ENCODE measurements at regions not wholly inside any gene's neighbourhood (a gene's known extent, or its start where the extent isn't known, plus 50 kb on each side); places are given as distances from the start of the nearest gene placed in this dataset.
A peak's percentile ranks its signal among the peaks of the same experiment; 100 is the strongest.

DNA sequence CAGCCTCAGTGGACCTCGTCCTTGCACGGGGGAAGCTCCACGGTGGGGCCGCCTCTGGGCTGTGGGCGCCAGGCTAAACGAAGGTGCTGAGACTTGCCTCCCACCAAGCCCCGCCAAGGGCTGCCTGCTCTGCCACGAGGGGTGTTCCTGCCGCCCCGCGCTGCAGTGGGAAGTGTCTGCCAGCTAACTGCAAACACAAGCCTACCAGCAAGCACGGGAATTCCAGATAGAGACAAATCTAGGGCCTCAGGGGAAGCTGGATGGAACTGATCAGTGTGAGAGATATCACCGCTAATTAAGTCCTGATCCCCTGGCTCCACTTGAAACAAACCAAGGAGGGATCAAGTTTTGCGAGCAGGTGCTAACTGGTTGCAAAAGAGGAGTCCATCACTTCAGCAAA is 181.6 kb upstream of the LEF1 start:
- POLR2A ChIA-PET: no interaction called here
- Histone ChIP-seq H3K9ac (no peak overlapping the region), H2AFZ (ENCODE audit: low read depth) (no peak overlapping the region), H4K20me1 (ENCODE audit: insufficient read depth) (no peaks in the 10 kb centered on the region), H3K9me2 (no peaks in the 10 kb centered on the region), H3K4me1 (ENCODE audit: control insufficient read depth in 1 of 2, insufficient read depth in 2 of 2, low read depth in 1 of 2, low read length in 1 of 2) (peaks cover 0 to 17% of the 10 kb centered on the region in 2 experiments; a peak in 2 of 4 replicates), H3K36me3 (replicated peaks in 1 of 2; ENCODE audit: control insufficient read depth in 1 of 2, insufficient read depth in 2 of 2, low read length in 1 of 2) (no peaks in the 10 kb centered on the region), H3K9me3 (no peaks in the 10 kb centered on the region), H3K27ac (ENCODE audit: low read depth in 2 of 2, low read length in 1 of 2) (no peak overlapping the region), H3F3A (replicated peaks; ENCODE audit: insufficient read depth) (no peaks in the 10 kb centered on the region), H3K79me2 (ENCODE audit: insufficient read depth) (no peaks in the 10 kb centered on the region), H3K4me2 (no peak overlapping the region), H3K27me3 (ENCODE audit: insufficient read depth) (no peaks in the 10 kb centered on the region), H3K4me3 (ENCODE audit: low read depth in 2 of 2, low read length in 1 of 2) (no peak overlapping the region)
- CTCF ChIA-PET: interaction anchor here (1.0 to 1.4 kb wide), 4 partner anchors 9 to 331 kb away, joined by 3 to 4 read pairs (median 3); no protein-coding TSS in a partner anchor
- peak; percentile 73 for DNase-seq
- WGBS (ENCODE audit: low lambda C conversion rate): 17% methylated on average over 11 of the region's 14 CpGs
- TF ChIP-seq, protein P1, sequence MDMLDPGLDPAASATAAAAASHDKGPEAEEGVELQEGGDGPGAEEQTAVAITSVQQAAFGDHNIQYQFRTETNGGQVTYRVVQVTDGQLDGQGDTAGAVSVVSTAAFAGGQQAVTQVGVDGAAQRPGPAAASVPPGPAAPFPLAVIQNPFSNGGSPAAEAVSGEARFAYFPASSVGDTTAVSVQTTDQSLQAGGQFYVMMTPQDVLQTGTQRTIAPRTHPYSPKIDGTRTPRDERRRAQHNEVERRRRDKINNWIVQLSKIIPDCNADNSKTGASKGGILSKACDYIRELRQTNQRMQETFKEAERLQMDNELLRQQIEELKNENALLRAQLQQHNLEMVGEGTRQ (IDR thresholded peaks at IDR 0.05; ENCODE audit: borderline replicate concordance, low read depth, low read length): no peak
- TF ChIP-seq RXRA (IDR thresholded peaks at IDR 0.05; ENCODE audit: borderline replicate concordance, low read depth) (no peak), FOXJ3 (CRISPR knock-in tag; IDR thresholded peaks at IDR 0.05) (no peak), CHD2 (IDR thresholded peaks at IDR 0.05; ENCODE audit: low read length, partially characterized antibody) (peak; percentile 77), SMC3 (IDR thresholded peaks at IDR 0.05; ENCODE audit: low read depth, low read length) (no peak), MXI1 (IDR thresholded peaks at IDR 0.05; ENCODE audit: low read depth, low read length) (0 out of 2 replicates have a peak, but pooled peaks have one; percentile 30), GATA2 (CRISPR knock-in tag; IDR thresholded peaks at IDR 0.05) (peak; percentile 79), NFIC (IDR thresholded peaks at IDR 0.05; ENCODE audit: borderline replicate concordance) (no peak), TCF12 (IDR thresholded peaks at IDR 0.05) (0 out of 2 replicates have a peak, but pooled peaks have one; percentile 9), POLR2AphosphoS5 (IDR thresholded peaks at IDR 0.05; ENCODE audit: low read depth, low read length) (no peak), RCOR1 (IDR thresholded peaks at IDR 0.05; ENCODE audit: low read length) (peak; percentile 99), ELF1 (IDR thresholded peaks at IDR 0.05) (no peak), GABPA (IDR thresholded peaks at IDR 0.05; ENCODE audit: low read depth) (no peak), FOSL2 (IDR thresholded peaks at IDR 0.05; ENCODE audit: borderline replicate concordance, low read depth) (no peak), TAF1 (IDR thresholded peaks at IDR 0.05; ENCODE audit: borderline replicate concordance, low read depth, low read length) (no peak), TEAD4 (IDR thresholded peaks at IDR 0.05; ENCODE audit: borderline replicate concordance, insufficient read depth) (no peak), EZH2phosphoT487 (IDR thresholded peaks at IDR 0.05; ENCODE audit: borderline replicate concordance, low read depth) (no peak), RFX5 (IDR thresholded peaks at IDR 0.05; ENCODE audit: low read length) (no peak), SIN3A (IDR thresholded peaks at IDR 0.05; ENCODE audit: borderline replicate concordance, low read depth, low read length) (no peak), JUND (IDR thresholded peaks at IDR 0.05) (no peak), MEF2A (IDR thresholded peaks at IDR 0.05; ENCODE audit: borderline replicate concordance, low read depth) (no peak)
- TF ChIP-seq, protein P2, sequence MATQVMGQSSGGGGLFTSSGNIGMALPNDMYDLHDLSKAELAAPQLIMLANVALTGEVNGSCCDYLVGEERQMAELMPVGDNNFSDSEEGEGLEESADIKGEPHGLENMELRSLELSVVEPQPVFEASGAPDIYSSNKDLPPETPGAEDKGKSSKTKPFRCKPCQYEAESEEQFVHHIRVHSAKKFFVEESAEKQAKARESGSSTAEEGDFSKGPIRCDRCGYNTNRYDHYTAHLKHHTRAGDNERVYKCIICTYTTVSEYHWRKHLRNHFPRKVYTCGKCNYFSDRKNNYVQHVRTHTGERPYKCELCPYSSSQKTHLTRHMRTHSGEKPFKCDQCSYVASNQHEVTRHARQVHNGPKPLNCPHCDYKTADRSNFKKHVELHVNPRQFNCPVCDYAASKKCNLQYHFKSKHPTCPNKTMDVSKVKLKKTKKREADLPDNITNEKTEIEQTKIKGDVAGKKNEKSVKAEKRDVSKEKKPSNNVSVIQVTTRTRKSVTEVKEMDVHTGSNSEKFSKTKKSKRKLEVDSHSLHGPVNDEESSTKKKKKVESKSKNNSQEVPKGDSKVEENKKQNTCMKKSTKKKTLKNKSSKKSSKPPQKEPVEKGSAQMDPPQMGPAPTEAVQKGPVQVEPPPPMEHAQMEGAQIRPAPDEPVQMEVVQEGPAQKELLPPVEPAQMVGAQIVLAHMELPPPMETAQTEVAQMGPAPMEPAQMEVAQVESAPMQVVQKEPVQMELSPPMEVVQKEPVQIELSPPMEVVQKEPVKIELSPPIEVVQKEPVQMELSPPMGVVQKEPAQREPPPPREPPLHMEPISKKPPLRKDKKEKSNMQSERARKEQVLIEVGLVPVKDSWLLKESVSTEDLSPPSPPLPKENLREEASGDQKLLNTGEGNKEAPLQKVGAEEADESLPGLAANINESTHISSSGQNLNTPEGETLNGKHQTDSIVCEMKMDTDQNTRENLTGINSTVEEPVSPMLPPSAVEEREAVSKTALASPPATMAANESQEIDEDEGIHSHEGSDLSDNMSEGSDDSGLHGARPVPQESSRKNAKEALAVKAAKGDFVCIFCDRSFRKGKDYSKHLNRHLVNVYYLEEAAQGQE (IDR thresholded peaks at IDR 0.05; ENCODE audit: low read depth, low read length): no peak
- TF ChIP-seq, protein P3, sequence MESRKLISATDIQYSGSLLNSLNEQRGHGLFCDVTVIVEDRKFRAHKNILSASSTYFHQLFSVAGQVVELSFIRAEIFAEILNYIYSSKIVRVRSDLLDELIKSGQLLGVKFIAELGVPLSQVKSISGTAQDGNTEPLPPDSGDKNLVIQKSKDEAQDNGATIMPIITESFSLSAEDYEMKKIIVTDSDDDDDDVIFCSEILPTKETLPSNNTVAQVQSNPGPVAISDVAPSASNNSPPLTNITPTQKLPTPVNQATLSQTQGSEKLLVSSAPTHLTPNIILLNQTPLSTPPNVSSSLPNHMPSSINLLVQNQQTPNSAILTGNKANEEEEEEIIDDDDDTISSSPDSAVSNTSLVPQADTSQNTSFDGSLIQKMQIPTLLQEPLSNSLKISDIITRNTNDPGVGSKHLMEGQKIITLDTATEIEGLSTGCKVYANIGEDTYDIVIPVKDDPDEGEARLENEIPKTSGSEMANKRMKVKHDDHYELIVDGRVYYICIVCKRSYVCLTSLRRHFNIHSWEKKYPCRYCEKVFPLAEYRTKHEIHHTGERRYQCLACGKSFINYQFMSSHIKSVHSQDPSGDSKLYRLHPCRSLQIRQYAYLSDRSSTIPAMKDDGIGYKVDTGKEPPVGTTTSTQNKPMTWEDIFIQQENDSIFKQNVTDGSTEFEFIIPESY (IDR thresholded peaks at IDR 0.05; ENCODE audit: borderline replicate concordance, low read depth): no peak
- TF ChIP-seq, protein P4, sequence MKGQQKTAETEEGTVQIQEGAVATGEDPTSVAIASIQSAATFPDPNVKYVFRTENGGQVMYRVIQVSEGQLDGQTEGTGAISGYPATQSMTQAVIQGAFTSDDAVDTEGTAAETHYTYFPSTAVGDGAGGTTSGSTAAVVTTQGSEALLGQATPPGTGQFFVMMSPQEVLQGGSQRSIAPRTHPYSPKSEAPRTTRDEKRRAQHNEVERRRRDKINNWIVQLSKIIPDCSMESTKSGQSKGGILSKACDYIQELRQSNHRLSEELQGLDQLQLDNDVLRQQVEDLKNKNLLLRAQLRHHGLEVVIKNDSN (IDR thresholded peaks at IDR 0.05; ENCODE audit: borderline replicate concordance, low read depth): no peak
- TF ChIP-seq, protein P5, sequence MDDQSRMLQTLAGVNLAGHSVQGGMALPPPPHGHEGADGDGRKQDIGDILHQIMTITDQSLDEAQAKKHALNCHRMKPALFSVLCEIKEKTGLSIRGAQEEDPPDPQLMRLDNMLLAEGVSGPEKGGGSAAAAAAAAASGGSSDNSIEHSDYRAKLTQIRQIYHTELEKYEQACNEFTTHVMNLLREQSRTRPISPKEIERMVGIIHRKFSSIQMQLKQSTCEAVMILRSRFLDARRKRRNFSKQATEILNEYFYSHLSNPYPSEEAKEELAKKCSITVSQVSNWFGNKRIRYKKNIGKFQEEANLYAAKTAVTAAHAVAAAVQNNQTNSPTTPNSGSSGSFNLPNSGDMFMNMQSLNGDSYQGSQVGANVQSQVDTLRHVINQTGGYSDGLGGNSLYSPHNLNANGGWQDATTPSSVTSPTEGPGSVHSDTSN (IDR thresholded peaks at IDR 0.05): no peak
